Glomerular endothelial cell (primary cell): ENCODE measurements at regions not wholly inside any gene's neighbourhood (a gene's known extent, or its start where the extent isn't known, plus 50 kb on each side); places are given as distances from the start of the nearest gene placed in this dataset.

ENCODE experiments used
- DNase-seq: peaks from one replicate; pipeline ENCODE4 v3.0.0-alpha.2; 2011; ENCODE audit warnings: low read depth, low spot score; ENCODE audit errors: extremely low read depth

DNA sequence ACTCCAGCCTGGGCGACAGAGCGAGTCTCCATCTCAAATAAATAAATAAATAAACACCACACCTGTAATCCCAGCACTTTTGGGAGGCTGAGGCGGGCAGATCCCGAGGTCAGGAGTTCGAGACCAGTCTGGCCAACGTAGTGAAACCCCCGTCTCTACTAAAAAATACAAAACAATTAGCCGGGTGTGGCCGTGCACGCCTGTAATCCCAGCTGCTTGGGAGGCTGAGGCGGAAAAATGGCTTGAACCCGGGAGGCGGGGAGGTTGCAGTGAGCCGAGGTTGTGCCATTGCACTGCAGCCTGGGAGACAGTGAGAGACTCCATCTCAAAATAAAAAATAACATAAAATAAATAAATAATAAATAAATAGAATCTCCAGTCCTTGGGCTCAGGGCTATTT lies 185.8 kb downstream of the SHOX start:
- DNase-seq, result no peak

DNA sequence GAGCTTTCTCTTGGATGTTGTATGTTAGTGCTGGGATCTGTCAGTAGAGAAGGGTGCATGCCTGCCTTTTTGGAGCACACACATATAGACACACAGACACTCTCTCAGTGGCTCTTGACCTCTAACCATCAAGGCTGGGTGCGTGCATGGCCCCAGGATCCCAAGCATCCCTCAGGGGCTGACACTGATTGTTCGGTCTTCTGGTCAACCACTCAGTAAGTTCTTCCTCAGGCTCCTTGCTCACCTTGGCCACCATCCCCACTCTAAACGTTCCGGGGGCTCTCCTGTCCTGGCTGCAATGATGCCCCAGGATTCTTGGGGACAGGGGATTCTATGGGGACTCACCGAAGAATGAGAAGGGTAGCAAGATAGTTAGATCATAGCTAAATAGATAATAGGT lies 179.6 kb downstream of the SHOX start:
- no peak for DNase-seq

DNA sequence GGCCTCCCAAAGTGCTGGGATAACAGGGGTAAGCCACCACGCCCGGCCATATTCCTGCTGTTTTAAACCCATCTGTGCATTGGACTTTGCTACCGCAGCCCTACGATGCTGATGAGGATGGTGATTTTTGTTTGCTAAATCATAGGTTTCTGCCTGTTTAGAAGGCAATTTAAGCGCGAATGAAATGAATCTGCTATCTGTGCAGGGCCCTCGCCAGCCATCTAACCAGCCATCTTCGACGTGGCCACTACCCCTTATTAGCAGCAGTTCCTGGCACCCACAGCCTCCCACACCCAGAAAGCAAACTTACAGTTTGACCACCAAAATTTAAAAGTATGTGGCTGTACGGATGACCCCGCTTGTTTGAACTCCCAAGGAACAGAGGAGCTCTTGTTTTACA lies 178.5 kb downstream of the SHOX start:
- DNase-seq, result no peak

DNA sequence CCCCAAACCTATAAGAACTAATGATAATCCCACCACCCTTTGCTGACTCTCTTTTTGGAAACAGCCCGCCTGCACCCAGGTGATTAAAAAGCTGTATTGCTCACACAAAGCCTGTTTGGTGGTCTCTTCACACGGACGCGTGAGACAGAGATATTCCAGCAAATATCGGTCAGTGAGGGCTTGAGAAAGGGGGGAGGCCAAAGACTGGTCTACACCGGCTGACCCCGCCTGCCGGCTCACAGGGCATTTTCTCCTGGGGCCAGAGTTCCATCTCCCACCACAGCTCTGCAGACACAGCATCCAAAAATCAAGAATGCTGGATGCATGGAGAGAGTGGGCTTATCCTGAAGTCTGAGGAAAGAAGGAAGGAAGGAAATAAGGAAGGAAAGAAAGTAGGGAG lies 176.0 kb downstream of the SHOX start:
- no peak for DNase-seq

DNA sequence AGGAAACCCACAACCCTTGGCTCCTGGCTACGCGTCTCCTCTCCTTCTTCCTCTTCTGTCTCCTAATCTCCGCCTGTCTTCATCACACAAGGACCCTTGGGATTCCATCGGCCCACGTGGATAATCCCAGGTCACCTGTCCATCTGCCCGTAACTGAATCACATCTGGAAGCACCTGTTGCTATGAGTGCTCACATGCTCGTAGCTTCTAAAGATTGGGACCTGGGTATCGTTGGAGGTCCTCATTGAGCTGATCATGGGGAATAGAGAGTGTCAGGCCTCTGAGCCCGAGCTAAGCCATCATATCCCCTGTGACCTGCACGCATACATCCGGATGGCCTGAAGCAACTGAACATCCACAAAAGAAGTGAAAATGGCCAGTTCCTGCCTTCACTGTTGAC lies 175.4 kb downstream of the SHOX start:
- DNase-seq, result no peak

DNA sequence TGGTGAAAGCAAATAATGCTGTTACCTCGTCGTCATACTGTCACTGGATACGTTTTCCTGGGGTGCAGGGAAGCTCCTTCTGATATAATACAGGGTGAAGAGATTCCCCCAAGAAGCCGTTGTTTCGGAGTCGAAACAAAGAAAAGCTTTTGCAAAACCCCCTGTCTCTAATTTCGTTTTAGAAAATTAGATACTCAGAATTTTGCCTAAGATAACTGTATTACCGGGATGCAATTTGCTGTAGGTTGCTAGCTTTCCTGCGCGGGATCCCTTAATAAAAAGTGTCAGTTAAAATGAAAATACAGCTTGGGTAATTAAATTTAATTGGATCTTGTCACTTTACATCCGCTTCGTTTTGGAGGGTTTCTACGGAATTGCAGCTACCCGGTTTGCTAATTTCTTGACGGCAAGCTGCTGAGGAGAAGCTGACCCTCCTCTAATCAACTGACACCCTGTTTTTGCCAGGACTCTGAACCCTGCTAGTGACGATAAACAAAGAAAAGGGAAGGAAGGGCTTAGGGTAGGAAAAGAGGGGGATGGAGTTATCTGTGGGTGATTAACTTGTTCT lies 174.6 kb downstream of the SHOX start:
- no peak for DNase-seq

DNA sequence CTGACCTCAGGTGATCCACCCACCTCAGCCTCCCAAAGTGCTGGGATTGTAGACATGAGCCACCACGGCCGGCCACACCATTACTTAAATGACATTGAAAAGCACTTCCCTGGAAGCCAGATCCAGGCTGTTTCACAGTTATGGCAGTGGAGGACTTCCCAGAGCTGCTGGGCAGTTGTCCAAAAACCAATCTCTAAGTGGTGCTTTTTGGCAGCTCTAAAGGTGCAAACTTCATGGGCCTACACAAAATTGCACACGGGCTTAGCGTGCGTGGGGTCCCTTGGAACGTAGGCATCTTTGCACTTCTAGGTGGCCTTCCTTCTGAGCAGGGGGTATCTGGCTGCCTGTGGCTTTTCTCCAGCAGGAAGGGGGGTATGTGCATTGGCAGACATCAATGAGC lies 172.3 kb downstream of the SHOX start:
- DNase-seq, result no peak

DNA sequence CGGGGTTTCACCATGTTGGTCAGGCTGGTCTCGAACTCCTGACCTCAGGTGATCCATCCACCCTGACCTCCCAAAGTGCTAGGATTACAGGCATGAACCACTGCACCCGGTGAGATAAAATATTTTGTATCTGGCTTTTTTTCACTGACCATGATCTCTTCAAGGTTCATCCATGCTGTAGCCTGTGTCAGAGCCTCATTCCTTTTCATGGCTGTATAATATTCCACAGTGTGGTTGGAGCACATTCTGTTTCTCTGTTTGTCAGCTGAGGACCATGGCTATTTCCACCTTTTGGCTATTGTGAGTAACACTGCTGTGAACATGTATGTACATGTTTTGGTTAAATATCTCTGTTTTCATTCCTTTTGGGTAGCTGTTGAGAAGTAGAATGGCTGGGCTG lies 169.2 kb downstream of the SHOX start:
- no peak for DNase-seq

DNA sequence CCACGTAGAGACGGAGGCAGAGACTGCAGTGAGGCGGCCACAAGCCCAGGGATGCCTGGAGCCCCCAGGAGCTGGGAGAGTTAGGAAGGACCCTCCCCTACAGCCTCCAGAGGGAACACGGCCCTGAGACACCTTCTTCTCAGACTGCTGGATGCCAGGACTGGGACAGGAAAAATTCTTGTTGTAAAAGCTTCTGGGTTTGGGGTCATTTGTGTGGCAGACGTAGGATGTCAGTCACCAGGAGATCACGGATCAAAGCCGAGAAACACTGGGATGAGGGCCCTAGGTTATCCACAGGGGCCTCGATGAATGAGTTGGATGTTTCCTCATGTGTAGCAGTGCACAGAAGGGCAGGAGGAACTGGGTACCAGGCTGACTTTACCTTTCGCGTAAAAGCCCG lies 163.7 kb downstream of the SHOX start:
- no peak for DNase-seq

DNA sequence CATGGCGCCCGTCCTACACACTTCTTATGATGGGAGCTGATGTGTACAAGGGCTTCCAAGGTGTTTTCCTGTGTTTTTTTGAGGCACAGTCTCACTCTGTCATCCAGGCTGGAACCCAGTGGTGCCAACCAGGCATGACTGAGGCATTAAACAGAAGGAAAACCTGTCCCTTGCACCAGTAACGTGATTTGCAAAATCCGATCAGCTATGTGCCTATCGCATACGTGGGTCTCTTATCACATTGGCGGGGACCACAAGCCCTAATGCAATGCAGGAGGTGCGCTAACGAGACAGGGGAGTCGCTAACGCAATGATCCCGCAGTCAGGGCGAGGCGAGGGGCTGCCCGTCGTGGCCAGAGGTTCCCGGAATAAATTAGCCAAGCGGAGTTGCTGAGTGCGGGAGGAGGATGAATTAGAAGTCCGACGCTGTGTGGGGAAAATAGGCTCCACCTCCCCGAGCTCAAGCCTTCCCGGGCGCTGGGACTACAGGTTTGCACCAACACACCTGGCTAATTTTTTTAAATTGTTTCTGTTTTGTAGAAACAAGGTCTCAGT lies 162.7 kb downstream of the SHOX start:
- no peak for DNase-seq

DNA sequence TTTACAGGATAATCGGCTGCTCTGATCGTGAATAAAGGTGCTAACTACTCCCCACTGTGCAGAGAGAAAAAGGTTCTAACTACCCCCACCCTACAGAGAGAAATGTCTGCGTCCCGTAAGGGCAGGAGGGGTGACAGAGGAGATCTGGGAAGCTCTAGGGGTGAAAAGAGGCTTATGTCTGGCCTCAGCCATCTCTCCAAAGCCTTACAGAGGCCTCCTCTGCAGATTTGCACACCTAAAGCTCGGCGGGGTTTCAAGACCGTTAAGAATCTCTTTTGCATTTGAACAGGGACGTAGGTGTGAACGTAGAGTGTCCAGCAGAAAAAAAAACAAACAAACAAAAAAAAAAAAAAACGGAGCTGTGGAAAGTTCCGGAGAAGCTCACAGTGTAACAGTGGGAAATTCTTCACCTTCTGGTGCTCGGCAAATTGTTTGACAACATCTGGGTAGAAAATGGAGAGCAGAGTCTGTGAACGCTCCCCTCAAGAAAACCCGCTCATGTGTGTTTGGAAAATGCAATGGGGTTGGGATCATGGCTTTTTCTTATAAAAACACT lies 161.0 kb downstream of the SHOX start:
- no peak for DNase-seq

DNA sequence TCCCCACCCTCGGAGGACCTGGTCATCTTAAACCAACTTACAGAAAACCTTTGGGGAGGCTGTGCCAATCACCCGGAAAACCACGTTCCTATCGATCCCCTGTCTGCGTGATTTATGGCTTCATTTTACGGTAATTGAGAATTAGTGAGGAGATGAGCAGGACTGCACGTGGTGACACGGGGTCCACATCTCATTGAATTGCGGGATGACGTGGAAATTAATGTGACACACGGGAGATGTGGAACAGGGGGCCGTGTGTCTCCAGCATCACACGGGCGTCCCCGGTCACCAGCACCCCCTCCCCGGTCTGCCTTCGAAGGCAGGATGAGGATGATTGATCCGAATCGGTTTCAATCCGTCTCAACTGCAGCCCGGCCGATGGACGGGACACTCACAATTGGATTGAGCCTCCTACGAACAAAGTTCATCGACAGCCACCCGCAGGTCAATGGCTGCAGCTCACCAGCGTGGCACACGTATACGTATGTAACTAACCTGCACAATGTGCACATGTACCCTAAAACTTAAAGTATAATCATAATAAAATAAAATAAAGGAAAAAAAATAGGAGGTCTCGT lies 160.3 kb downstream of the SHOX start:
- no peak for DNase-seq

DNA sequence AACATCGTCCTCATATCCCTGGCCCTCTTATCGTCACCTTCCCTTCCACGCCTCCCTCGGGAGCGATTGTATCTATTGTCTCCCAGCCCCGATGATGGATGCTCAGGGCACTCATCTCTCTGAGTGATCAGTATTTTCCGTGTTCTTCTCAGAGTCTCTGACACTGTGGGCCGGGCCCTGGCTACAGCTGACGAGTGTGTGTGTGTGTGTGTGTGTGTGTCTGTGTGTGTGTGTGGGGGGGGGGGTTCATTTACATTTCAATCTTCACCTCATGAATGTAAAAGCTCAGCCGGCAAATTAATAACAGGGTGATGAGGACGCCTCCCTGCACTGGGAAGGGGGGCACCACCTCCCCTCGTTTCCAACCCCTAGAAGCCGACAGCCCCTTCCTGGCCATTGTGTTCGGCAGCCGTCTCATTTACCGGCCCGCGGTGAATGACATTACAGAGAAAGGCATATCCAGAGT lies 159.5 kb downstream of the SHOX start:
- no peak for DNase-seq

DNA sequence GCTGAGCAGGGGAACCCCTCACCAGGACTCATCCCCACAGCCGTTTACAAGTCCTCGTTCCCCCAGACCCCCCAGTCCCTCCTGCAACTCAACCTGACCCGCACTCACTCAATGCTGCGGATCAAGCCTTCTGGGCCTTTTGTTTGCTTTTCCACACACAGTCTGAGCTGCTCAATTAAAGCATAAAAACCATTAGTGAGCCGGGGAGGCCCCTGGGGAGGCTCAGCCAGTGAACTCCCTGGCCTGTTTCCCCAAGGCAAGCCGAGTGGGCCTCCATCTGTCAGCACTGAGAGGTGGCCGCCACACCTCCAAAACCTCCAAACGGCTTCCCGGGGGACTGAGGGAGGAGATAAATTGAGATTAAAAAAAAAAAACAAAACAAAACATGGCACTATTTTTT lies 158.5 kb downstream of the SHOX start:
- no peak for DNase-seq

DNA sequence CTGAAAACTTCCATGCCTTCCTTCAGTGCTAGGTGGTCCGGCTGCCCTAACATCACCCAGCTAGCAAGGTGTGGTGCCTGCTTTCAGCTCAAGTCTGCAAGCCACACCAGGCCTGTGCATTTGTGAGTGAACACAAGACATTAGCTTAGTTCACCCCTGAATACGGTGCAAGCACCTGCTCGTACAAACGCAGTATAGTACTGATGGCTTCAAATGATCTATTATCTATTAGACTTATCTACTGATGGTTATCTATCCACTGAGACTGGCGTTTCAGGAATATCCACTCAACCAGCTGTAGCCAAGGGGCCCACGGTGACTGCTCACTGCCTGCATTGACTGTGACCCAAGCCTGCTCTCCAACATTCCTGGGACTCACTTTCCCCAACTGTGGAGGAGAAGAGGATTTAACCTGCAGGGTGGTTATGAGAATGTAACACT lies 155.9 kb downstream of the SHOX start:
- no peak for DNase-seq

DNA sequence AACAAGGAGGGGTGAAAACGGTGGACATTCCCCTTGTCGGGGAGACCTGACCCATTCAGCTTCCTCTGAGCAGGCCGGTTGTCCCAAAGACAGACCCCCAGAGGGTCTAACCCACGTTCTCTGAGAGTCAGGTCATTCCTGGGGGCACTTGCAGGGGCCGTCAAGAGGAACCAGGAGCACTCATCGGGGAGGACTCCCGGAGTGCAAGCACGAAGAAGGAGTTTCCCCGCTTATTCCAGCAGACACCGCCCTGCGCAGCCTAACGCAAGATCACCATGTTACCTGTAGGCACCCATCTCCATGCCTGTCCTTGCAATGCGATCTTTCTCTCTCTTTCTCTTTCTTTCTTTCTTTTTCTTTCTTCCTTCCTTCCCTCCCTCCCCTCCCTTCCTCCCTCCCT lies 154.2 kb downstream of the SHOX start:
- DNase-seq, result no peak

DNA sequence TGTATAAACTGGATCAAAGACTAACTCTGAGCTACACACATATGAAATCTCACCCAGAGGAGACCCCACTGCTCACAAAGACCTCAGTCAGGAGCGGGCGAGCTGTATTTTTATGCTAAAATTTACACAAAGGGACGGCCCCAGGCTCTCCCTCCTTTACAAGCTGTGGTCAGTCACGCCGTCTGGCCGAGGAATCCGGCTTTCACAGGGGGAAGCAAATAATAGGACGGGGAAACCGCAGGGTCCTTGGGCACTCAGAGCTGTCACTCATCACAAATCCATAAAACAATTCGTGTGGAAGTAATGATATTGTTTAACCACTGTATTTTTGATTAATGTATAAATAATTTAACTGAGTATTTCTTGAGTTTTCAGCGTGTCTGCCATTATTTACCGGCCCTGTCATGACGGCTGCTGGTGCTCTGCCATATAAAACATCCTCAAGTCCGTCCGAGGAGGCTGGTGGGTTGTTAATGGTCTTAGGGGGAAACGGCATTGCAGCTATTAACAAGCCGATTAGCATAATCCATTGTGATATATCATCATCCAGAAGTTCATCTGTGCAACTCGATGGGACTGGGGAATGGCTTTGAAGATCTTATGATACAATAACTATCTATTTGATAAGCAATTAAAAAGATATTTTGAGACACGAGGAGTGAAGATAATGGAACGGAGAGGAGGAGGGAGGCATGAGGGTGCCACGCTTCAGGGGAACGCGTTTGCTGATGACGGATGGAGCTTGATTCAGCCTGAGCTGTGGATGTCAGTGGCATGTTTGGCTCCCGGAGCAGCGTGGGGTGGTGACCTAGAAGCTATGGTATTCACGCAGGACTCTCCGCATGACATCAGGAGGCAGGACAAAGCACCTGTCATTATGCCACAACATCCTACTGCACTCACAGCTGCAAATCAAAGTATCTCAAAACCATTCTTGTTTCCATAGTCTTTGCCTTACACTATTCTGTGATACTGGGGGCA lies 150.9 kb downstream of the SHOX start:
- no peak for DNase-seq

DNA sequence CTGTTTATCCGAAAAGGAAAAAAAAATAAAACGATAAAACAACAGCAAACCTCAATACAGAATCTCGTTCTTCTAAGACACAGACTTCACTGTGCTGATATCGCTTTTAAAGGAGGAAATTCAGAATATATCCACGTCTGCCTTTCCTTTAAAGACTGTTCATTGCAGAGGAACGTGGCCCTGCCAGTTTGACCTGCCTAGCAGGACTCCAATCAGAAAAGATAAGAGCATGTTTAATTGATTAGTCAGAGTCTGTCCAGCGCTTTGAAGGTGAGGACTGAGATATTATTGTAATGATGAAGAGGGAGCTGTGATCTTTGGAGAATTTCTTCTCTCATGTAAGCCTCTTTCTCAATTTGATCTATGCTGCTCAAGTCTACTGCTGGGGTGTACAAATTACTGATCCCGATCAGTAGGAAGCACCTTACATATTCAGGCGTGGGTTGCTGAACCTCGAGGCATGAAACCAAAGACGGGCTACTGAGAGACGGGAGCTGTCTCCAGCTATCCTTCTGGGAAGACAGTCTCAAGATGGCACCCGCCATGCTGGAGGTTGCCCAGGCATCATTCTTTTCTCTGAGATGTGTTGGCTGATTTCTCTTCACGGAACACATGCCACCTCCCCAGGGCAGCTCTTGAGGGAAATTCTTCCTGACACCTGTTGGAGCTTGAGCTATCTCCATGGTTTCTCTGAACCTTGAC lies 146.1 kb downstream of the SHOX start:
- DNase-seq, result no peak

DNA sequence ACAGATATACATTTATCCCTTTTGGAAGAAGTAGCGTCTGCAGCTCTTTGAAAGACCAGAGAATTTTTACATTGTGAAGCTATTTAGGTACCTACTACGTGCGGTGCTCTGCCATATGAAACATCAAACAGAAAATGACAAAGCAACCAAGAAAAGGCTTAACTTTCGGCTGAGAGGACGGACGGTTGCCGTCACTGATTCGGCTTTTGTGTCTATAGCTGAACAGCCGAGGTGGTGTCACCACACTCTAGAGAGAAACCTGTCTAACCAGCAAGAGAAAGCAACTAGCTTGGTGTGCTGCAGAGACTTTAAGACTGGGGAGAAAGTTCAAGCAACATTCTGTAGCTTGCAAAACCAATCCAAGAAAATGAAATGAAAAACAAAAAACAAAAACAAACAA lies 145.5 kb downstream of the SHOX start:
- no peak for DNase-seq

DNA sequence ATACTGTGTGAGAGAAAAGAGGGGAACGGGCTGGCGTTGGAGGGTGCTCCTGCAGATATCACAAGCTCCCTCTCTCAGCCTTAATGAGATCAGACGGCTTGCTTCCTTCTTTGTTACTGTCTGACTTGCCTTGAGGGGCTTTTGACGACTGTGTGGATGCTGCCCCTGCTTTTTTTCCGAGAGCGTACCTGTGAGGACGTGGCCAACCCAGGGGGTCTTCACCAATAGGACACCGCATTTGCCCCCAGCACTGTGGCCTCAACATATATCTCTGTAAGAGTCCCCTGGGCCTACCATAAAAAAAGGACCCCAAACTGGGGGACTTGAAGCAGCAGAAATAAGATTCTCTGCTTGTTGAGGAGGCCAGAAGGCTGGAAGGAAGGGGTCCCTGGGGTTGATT lies 143.9 kb downstream of the SHOX start:
- DNase-seq, result no peak
